Ovary (tissue), 7 donors: ENCODE measurements at regions not wholly inside any gene's neighbourhood (a gene's known extent, or its start where the extent isn't known, plus 50 kb on each side); places are given as distances from the start of the nearest gene placed in this dataset.

ENCODE experiments used
- DNase-seq, 5 donors: peaks; one replicate each; pipeline ENCODE4 v3.0.0-alpha.2; 2019 to 2020
- H3K27ac ChIP-seq, 2 donors: fragments of 200-600 bp; one replicate each; pipeline versions ENCODE4 v1.5.1 to v1.8.0; 2019 to 2022
- H3K27me3 ChIP-seq: fragments of 200-600 bp; one replicate; pipeline ENCODE4 v1.8.0; 2022
- H3K36me3 ChIP-seq: fragments of 200-600 bp; sonication (generic); one replicate; pipeline ENCODE4 v1.5.1; 2019
- H3K4me1 ChIP-seq: one replicate; pipeline ENCODE4 v1.8.1; 2013; ENCODE audit warnings: mild to moderate bottlenecking, moderate library complexity; ENCODE audit not compliant: insufficient read depth
- H3K4me3 ChIP-seq: fragments of 200-600 bp; sonication (generic); one replicate; pipeline ENCODE4 v1.5.1; 2017
- H3K9me3 ChIP-seq, 2 donors: fragments of 200-600 bp in 1 of 2; sonication (generic) in 1 of 2; one replicate each; pipeline versions ENCODE4 v1.5.1 to v1.8.1; 2013 to 2019; ENCODE audit warnings: mild to moderate bottlenecking in 1 of 2, moderate library complexity in 1 of 2
- CTCF ChIP-seq, 3 donors: fragments of 450-650 bp in 2 of 3; fragments of 200-600 bp in 1 of 3; IDR thresholded peaks; one replicate each; pipeline versions ENCODE4 v1.5.1 to v1.8.0; 2016 to 2022; ENCODE audit warnings: antibody characterized with exemption in 3 of 3, mild to moderate bottlenecking in 1 of 3
- EP300 ChIP-seq: sonication (generic); formaldehyde crosslinking; IDR thresholded peaks from one replicate; pipeline ENCODE4 v1.6.1; 2017; ENCODE audit warnings: antibody characterized with exemption
- POLR2A ChIP-seq: fragments of 450-650 bp; IDR thresholded peaks from one replicate; pipeline ENCODE4 v1.6.1; 2017; ENCODE audit warnings: antibody characterized with exemption, mild to moderate bottlenecking, moderate library complexity
- WGBS, 3 donors: extraction: QIAGEN DNeasy Blood & Tissue Kit in 1 of 3; methylation state at CpG; one replicate each; pipeline versions ENCODE4 v1.1.5 to v1.1.7; 2013 to 2017; 5-methylcytosine and 5-hydroxymethylcytosine counted together
- intact Hi-C, 4 donors: fragments of 100-400 bp; cut with DNase I; formaldehyde crosslinking; loops; one replicate each; pipeline versions ENCODE4 v1.11.0 to v1.15.1; 2022 to 2023
- donor health status: DM: no; HTN: no; CAD: no; lungs with moderate emphysema.
- donor health status: DM: no; HTN: no; CAD: no.
- donor health status: Bipolar disorder and iron deficiency.
- donor health status: DM: no; HTN: no; CAD: no.
- donor health status: DM: yes; HTN: yes; CAD: no.

- H3K4me1 ChIP-seq, result no peaks in the 10 kb centered on the region
- WGBS, 3 donors, result 76 to 93% (median 84%) methylated on average over 2 of the region's 2 CpGs
- no peaks in the 10 kb centered on the region for H3K9me3 ChIP-seq
- intact Hi-C loops, result no loop called here
- H3K4me3 ChIP-seq, result no peak overlapping the region
- no peak for TF ChIP-seq EP300
- TF ChIP-seq CTCF (IDR thresholded peaks at IDR 0.05), result no peak
- no peak for TF ChIP-seq POLR2A
- H3K36me3 ChIP-seq, result no peaks in the 10 kb centered on the region
- peaks cover 1% of the 10 kb centered on the region for H3K27me3 ChIP-seq
- H3K27ac ChIP-seq, result no peak overlapping the region
- no peak for DNase-seq
Measured at GRCh38 chr4:23105759-23106370, 413.1 kb downstream of the GBA3 start.

- Histone ChIP-seq H3K4me3 (no peak overlapping the region), H3K27ac (no peak overlapping the region), H3K9me3 (no peaks in the 10 kb centered on the region), H3K4me1 (no peaks in the 10 kb centered on the region), H3K27me3 (peaks cover 3% of the 10 kb centered on the region), H3K36me3 (no peaks in the 10 kb centered on the region)
- intact Hi-C loops, result no loop called here
- DNase-seq, result no peak
- WGBS, 3 donors, result 50 to 80% (median 59%) methylated on average over 6 of the region's 6 CpGs
- TF ChIP-seq CTCF (IDR thresholded peaks at IDR 0.05) (no peak), EP300 (no peak), POLR2A (no peak)
Measured at GRCh38 chr4:23097251-23097650, 404.5 kb downstream of the GBA3 start.

- DNase-seq, result no peak
- Histone ChIP-seq H3K4me1 (no peaks in the 10 kb centered on the region), H3K27me3 (no peaks in the 10 kb centered on the region), H3K9me3 (no peaks in the 10 kb centered on the region), H3K4me3 (no peak overlapping the region), H3K27ac (no peak overlapping the region), H3K36me3 (no peaks in the 10 kb centered on the region)
- 4 to 13% (median 5%) methylated on average over 1 of the region's 1 CpG for WGBS, 3 donors
- intact Hi-C loops, result no loop called here
- TF ChIP-seq EP300 (no peak), CTCF (IDR thresholded peaks at IDR 0.05) (no peak), POLR2A (no peak)
Measured at GRCh38 chr4:23091711-23092110, 399.0 kb downstream of the GBA3 start.

- Histone ChIP-seq H3K27me3 (no peaks in the 10 kb centered on the region), H3K36me3 (no peaks in the 10 kb centered on the region), H3K9me3 (no peaks in the 10 kb centered on the region), H3K4me1 (no peaks in the 10 kb centered on the region), H3K27ac (no peak overlapping the region), H3K4me3 (no peak overlapping the region)
- TF ChIP-seq EP300 (no peak), POLR2A (no peak)
- intact Hi-C loops, result no loop called here
- DNase-seq, result no peak
- 65 to 78% (median 73%) methylated on average over 2 of the region's 2 CpGs for WGBS, 3 donors
Measured at GRCh38 chr4:23085249-23085568, 392.5 kb downstream of the GBA3 start.

GRCh38 chr4:23084559-23085248 lies 392.0 kb downstream of the GBA3 start:
- Histone ChIP-seq H3K27ac (no peak overlapping the region), H3K4me3 (no peak overlapping the region), H3K4me1 (no peaks in the 10 kb centered on the region), H3K36me3 (no peaks in the 10 kb centered on the region), H3K9me3 (no peaks in the 10 kb centered on the region), H3K27me3 (no peaks in the 10 kb centered on the region)
- no peak for TF ChIP-seq POLR2A
- no peak for TF ChIP-seq CTCF (IDR thresholded peaks at IDR 0.05)
- TF ChIP-seq EP300, result no peak
- no peak for DNase-seq
- intact Hi-C loops, result no loop called here
- WGBS, 3 donors, result 83 to 88% (median 88%) methylated on average over 3 of the region's 3 CpGs
